NCI-H2107 (cell line): ENCODE measurements at regions not wholly inside any gene's neighbourhood (a gene's known extent, or its start where the extent isn't known, plus 50 kb on each side); places are given as distances from the start of the nearest gene placed in this dataset.

Experiments used
- DNase-seq: peaks from one replicate; lab custom pipeline; 2025; lab: John Stamatoyannopoulos, UW

DNA sequence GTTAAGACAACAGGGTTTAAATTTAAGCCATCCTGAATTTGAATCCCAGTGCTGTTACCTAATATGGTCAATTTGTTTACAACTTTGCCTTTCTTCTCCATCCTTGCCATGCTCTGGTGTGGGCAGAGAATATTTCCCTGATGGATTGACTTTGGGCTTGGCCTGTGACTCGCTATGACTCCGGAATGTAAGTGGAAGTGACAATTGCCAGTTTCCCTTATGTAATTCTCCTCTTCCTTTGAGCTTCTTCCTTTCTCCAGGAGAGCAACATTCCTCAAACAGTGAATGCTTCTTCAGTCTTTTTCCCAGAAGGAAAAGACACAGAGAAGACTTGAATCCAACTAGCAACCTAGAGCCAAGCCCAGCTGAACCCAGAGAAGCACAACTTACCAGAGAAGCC, 159.1 kb downstream of the LURAP1L start:
- DNase-seq = no peak

GRCh38 chr9:12934545-12935272, 159.9 kb downstream of the LURAP1L start:
- no peak for DNase-seq

DNA sequence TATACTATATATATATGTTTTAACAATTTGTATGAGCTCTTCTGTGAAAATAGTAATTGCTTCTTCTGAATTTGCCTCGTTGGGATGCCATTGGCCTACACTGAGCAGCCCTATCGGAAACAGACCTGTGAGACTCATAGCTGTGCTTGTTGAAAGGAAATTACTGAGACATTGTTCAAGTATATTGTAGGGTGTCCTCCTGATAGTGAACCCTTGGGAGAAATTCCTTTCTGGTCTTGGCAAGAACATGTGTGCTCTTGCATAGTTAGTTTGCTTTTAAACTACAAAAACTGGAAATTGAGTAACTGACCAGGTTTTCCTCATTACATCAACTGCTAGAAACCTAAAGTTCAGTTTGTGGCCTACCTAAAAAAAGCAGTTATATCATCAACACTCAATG, 160.9 kb downstream of the LURAP1L start:
- no peak for DNase-seq

DNA sequence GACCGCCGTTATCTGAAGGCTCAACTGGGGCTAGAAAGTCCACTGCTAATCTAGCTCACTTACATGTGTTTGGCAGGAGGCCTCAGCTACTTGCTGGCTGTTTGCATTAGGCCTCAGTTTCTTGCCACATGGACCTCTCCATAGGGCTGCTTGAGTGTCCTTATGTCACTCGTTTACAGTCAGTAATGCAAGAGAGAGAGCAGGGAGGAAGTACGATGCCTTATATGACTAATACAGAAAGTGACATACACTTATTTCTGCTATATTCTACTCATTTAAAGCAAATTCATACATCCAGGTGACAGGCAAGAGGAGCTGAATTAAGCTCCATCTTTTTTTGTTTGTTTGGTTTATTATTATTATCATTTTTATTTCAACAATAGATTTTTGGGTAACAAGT, 179.6 kb downstream of the LURAP1L start:
- DNase-seq = no peak

DNA sequence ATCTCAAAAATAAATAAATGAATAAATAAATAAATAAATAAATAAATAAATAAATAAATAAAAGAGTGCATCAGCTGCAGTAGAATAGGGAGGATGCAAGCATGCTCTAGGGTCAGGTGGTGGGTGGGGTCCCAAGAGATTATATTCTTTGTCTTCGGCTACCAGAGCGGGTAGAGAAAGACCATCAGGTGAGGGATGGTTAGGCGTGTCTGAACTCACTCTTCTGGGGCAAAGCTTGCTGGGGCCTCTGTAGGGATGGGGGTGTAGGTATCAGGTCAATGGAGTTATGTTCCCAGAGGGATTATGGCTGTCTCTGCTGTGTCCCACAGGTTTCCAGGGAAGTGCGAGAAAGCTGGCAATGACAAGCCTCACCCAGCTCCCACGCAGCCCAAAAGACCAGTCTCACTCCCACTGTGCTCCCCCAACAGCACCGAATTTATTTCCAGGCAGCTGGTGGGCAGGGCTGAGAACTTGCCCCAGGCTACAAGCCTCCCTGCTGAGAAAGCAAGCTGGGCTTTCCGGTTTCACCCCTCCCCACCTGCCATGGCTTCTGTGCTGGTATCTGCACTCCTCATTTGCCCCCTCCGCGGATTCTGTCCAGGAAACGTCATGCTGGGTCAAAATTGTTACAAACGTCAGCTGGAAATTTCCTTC, 180.8 kb downstream of the LURAP1L start:
- DNase-seq = no peak

- no peak for DNase-seq
Observed at GRCh38 chr9:12956261-12956660, 181.4 kb downstream of the LURAP1L start.

DNA sequence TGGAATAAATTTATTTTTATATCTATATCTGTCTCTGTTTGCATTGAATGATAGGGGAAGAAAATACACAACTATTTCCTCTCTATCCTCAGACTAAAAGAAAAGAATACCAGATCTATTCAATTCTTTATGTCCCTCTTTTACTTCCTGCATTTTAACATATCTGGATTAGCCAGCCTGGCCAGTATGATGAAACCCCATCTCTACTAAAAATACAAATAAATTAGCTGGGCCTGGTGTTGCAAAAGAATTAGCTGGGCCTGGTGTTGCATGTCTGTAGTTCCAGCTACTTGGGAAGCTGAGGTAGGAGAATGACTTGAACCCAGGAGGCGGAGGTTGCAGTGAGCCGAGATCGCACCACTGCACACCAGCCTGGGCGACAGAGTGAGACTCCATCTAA, 182.0 kb downstream of the LURAP1L start:
- no peak for DNase-seq

- DNase-seq = no peak
Observed at GRCh38 chr9:12958279-12958678, 183.5 kb downstream of the LURAP1L start.

DNA sequence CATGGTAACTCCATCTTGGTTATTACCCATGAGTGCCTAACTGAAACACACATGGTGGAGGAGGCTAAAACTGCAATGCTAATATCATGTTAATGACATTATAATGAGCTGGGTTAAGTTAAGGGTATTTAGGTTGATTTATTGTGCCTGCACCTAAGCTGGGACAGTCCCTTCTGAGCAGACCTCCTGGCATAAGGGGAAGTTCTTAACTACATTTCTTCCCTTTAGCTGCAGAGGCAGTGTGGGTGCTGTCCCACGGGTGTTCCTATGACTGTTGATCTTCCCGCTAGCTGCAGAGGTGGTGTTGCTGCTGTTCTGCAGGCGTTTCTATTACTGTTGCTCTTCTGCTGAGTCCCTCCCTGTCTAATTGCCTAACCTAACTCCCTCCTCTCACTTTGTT, 183.9 kb downstream of the LURAP1L start:
- DNase-seq = no peak

DNA sequence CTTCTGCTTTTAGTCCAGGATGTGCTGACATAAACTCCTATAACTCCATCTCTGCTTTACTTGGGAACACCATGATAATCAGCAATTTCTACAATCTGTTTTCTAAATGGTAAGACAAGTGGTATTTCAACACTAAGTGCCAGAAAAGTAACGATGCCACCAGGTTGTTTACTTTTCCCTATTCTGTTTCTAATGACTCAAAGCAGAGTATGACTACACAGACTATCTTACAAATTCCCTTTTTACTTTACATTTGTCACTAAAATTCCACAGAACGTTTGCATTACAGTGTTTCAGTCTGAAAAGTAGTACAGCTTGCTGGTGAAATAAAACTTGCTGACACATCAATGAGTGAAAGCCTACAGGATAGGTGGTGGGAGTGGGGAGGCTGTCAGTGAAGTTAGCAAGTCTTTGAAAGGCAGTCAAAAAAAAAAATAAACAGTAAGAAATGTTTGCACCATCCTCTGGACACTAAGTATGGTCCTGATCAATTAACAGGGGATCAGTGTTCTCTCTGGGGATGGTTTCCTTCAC, 186.5 kb downstream of the LURAP1L start:
- DNase-seq = no peak

DNA sequence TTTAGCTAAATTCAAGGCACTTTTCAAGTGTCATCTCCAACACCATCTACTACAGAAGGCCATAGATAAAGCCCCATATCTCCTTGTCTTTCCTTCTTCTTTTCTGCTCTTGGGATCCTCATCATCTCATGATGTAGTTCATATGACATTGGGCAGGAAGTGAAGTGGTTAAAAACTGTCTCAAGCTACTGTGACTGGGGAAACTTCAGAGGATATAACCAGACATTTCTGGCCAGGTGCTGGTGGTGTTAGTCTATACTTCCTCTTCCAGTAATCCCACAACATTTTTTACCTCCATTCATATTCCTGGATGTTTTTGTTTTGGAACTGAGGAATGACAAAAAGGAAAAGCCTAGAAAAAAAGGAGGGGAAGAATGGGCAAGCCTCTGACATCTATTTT, 188.7 kb downstream of the LURAP1L start:
- DNase-seq = no peak

- DNase-seq = no peak
Observed at GRCh38 chr9:12964271-12964670, 189.5 kb downstream of the LURAP1L start.

GRCh38 chr9:12965303-12965702, 190.5 kb downstream of the LURAP1L start:
- DNase-seq = no peak

DNA sequence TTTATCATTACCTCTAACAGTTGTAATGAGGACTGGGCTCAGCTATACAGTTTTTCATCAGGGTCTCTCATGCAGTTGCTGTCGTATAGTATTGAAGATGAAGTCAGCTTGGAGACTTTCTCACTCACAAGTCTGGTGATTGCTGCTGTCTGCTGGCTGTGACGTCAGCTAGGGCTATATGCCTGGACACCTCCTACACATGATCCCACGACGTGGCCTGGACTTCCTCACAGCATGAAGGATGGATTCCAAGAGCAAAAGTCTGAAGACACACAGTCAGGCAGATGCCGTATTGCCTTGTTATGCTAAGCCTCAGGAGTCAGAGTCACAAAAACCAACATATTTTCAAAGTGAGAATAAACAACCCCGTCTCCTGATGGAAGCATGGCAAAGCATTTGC, 193.3 kb downstream of the LURAP1L start:
- no peak for DNase-seq

- no peak for DNase-seq
Observed at GRCh38 chr9:12972608-12973589, 198.1 kb downstream of the LURAP1L start.

DNA sequence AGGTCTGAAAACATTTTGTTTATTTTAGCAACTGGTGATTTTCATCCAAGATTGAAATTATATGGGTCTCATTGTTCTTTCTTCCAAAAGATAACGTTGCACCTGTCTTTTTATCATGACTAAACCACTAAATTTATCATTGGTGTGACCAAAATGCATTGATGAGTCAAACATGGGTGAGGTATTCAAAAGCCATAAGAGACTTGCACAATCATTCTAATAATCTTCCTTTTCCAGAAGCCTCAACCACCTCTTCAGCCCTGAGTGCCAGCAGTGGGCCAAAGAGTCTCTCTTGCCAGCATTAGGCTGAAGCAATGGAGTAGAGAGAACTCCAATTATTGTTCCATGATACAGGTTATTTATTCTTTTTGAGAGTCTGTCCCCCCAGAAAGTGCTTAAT, 198.9 kb downstream of the LURAP1L start:
- no peak for DNase-seq

DNA sequence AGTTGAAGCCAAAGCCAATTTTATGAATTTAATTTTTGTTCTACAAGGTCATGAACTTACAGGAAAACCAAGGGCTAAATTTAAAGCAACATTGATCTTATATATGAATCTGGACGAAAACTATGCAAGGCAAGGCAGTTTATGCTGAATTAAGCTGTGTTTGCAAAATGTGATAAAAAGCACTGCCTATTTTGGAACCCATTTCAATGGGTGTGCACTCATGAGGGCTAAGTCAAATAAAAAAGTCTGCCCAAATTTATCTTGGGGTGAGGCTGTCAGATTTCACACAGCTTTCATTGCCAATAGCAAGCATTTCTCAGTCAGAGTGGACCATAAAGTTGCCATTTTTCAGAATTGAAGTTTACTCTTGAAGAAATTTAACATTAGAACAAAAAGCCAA, 199.9 kb downstream of the LURAP1L start:
- no peak for DNase-seq

DNA sequence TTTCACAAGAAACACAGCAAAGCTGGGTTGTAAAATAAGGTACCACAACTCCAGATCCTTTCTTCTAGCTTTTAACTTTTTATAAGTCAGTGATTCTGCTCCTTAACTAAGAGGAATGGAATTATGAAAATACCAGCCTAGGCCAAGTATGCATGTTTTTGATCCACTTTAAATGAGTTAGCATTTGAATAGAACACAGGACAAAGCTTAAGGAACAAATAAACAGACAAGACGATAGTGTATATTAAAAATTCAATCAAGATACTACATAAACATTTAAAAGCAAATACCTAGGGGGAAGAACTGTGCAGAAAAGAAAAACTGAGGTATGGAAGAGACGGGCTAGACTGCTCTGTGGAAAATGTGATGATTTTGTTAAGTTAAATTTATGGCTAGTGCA, 200.7 kb downstream of the LURAP1L start:
- no peak for DNase-seq

- DNase-seq = no peak
Observed at GRCh38 chr9:12980085-12980851, 205.4 kb downstream of the LURAP1L start.

GRCh38 chr9:12988258-12988657, 213.4 kb downstream of the LURAP1L start:
- DNase-seq = no peak

DNA sequence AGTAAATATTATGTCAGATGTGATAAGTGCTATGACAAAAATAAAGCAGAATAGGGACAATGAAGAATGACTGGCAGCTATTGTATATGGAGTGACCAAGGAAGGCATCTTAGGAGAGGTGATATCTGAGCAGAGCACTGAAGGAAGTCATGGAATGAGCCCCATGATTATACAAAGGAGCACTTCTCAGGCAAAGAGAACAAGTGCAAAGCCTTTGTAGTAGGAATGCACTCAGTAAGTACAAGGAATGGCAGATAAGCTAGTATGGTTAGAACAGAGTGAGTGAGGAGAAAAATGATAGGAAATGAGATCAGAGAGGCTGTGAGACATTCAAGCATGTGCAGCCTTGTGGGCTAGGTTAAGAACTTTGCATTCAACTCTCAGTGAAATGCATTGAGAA, 214.8 kb downstream of the LURAP1L start:
- no peak for DNase-seq

DNA sequence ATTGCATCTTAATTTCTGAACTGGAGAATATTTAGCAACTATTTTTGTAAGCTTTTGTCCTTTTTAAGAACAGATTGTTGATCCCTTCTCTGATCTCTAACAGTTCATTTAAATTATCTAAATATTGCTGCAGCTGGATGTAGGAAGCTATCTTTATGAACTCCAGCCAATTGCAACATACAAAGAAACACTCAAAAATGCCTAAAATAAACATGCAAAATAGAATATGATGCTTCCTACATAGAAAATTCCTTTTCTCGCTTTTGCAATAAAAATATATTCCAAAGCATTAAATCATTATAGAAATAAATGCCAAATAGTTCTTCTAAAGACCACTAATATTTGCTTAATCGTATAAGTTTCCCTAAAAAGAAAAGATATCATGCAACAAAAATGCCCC, 218.6 kb downstream of the LURAP1L start:
- DNase-seq = no peak
